GM10266 (cell line): ENCODE measurements at regions not wholly inside any gene's neighbourhood (a gene's known extent, or its start where the extent isn't known, plus 50 kb on each side); places are given as distances from the start of the nearest gene placed in this dataset.
"Not testable (repeated sequence)": the region's sequence is repeated elsewhere in the genome, so short reads cannot be mapped to it uniquely, and the experiment has no call there.

Source experiments
- DNase-seq: peaks from one replicate; pipeline ENCODE4 v3.0.0; 2012; ENCODE audit errors: extremely low spot score
- TF ChIP-seq, protein P1 (sequence below): IDR thresholded peaks from 2 replicates; pipeline ENCODE4 v1.5.1; 2012; ENCODE audit warnings: mild to moderate bottlenecking, low read depth; ENCODE audit not compliant: control insufficient read depth, insufficient read depth; ENCODE audit errors: missing control alignments

- not testable (repeated sequence) for DNase-seq
Measured at GRCh38 chr4:10388146-10388545, 69.1 kb downstream of the ZNF518B start.

DNA sequence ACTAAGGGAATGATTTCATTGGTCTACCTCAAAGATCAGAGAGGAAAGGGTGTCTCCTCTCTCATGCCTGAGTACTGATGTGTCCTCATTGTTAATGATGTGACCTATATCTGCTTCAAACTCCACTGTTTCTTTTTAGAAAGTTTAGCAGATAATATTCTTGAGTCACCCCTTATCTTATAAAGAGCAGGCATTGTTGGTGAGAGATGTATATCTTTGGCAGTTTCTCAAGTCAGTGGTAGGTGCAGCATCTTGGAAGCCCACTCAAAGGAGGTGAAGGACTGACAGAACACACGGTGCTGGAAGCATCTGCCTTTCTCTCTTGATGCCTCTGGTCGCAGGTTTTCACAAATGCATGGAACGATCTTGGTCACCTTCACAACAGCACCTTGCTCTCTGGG lies 71.2 kb downstream of the ZNF518B start:
- TF ChIP-seq, protein P1, sequence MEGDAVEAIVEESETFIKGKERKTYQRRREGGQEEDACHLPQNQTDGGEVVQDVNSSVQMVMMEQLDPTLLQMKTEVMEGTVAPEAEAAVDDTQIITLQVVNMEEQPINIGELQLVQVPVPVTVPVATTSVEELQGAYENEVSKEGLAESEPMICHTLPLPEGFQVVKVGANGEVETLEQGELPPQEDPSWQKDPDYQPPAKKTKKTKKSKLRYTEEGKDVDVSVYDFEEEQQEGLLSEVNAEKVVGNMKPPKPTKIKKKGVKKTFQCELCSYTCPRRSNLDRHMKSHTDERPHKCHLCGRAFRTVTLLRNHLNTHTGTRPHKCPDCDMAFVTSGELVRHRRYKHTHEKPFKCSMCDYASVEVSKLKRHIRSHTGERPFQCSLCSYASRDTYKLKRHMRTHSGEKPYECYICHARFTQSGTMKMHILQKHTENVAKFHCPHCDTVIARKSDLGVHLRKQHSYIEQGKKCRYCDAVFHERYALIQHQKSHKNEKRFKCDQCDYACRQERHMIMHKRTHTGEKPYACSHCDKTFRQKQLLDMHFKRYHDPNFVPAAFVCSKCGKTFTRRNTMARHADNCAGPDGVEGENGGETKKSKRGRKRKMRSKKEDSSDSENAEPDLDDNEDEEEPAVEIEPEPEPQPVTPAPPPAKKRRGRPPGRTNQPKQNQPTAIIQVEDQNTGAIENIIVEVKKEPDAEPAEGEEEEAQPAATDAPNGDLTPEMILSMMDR = no peak
- DNase-seq = no peak

GRCh38 chr4:10384974-10385373 lies 72.3 kb downstream of the ZNF518B start:
- TF ChIP-seq, protein P1 = no peak
- no peak for DNase-seq

GRCh38 chr4:10383417-10383816 lies 73.8 kb downstream of the ZNF518B start:
- TF ChIP-seq, protein P1 = no peak
- no peak for DNase-seq

GRCh38 chr4:10382171-10382570 lies 75.1 kb downstream of the ZNF518B start:
- DNase-seq = not testable (repeated sequence)

- DNase-seq = no peak
- TF ChIP-seq, protein P1 = no peak
Measured at GRCh38 chr4:10381146-10381545, 76.1 kb downstream of the ZNF518B start.

GRCh38 chr4:10380735-10381134 lies 76.5 kb downstream of the ZNF518B start:
- TF ChIP-seq, protein P1 = no peak
- DNase-seq = no peak

DNA sequence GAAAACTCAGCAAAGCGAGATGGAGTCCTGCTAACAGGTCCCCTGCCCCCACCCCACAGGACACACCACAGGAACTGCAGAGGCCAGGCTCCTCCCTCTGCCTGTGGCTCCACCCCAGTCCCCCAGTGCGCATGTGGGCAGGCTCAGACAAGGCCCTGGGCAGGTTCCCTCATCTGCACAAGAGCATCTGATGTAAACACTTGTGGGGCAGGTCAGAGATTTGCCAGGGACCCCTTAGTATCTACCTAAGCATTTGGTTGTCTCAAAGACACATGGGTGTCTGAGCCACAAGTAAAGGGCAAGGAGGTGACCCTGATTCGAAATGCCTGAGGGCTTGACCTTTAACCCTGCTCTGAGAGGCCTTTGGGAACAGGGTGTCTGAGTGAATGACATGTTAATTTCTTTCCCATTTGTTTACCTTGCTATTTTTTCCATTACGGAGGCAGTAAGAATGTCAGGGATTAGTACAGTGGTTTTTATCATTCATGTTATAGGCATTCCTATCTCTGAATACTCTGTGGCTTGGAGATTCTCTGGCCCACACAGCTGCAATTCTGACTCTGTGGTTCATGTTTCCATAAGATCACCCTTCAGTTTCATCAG lies 85.3 kb downstream of the ZNF518B start:
- TF ChIP-seq, protein P1 = no peak
- DNase-seq = no peak
